Prostate gland (tissue), 2 donors: ENCODE measurements at regions not wholly inside any gene's neighbourhood (a gene's known extent, or its start where the extent isn't known, plus 50 kb on each side); places are given as distances from the start of the nearest gene placed in this dataset.

ENCODE experiments used
- POLR2A ChIP-seq: fragments of 450-650 bp; IDR thresholded peaks from one replicate; pipeline ENCODE4 v1.6.1; 2016; ENCODE audit warnings: antibody characterized with exemption, mild to moderate bottlenecking
- POLR2AphosphoS5 ChIP-seq: sonication (generic); formaldehyde crosslinking; IDR thresholded peaks from one replicate; pipeline ENCODE4 v1.6.1; 2017; ENCODE audit warnings: antibody characterized with exemption
- TF ChIP-seq, protein P1 (sequence below), 4 experiments: fragments of 200-600 bp in 2 of 4; fragments of 450-650 bp in 2 of 4; sonication (generic) in 2 of 4; IDR thresholded peaks; 1 replicate in 3 of 4; 2 replicates in 1 of 4; pipeline ENCODE4 v1.5.1; 2016 to 2019; ENCODE audit warnings: antibody characterized with exemption in 4 of 4, mild to moderate bottlenecking in 2 of 4, moderate library complexity in 2 of 4

DNA sequence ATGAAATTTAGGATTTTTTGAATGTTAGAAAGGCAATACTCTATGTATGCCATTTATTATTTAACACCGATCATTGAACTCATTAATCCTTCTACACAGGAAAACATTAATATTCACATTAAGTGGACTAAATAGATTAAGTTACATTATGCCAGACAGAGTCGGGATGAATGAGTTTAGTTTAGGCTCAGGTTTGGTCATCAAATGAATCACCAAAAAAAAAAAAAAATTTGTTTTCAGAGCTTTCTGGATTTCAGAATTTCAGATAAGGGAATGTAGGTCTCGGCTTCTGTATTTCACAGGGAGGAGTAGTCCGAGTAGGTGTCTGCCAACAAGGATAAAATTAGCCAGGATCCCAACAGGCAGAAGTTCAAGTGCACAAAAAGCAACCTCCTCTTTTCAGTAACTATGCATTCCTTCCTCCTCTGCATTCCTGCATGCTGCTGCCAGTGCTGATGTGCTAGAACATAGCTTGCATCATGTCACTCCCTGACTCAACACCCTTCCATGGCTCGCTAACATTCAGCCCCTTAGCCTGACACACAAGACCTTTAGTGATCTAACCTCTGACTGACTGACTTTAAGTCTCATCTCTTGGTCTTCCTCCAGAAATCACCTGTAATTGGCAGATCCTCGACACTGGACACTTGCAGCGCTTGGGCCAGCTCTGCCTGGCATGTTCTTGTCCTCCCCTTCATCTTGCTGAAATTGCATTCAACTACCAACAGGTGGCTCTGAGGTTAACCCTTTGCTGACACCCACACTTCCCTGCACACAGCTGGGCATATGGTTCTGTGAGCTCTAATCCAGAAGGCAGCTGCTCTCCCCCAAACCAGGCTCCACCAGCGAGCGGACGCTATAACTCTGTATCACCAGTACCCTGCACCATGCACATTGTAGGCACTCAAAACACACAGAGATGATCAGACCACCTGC, 145.4 kb upstream of the PROK2 start:
- no peak for TF ChIP-seq POLR2A
- TF ChIP-seq, protein P1, sequence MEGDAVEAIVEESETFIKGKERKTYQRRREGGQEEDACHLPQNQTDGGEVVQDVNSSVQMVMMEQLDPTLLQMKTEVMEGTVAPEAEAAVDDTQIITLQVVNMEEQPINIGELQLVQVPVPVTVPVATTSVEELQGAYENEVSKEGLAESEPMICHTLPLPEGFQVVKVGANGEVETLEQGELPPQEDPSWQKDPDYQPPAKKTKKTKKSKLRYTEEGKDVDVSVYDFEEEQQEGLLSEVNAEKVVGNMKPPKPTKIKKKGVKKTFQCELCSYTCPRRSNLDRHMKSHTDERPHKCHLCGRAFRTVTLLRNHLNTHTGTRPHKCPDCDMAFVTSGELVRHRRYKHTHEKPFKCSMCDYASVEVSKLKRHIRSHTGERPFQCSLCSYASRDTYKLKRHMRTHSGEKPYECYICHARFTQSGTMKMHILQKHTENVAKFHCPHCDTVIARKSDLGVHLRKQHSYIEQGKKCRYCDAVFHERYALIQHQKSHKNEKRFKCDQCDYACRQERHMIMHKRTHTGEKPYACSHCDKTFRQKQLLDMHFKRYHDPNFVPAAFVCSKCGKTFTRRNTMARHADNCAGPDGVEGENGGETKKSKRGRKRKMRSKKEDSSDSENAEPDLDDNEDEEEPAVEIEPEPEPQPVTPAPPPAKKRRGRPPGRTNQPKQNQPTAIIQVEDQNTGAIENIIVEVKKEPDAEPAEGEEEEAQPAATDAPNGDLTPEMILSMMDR (IDR thresholded peaks at IDR 0.05): no peak
- TF ChIP-seq POLR2AphosphoS5: no peak
